ENCODE measurements at regions not wholly inside any gene's neighbourhood (a gene's known extent, or its start where the extent isn't known, plus 50 kb on each side); places are given as distances from the start of the nearest gene placed in this dataset.
A peak's percentile ranks its signal among the peaks of the same experiment; 100 is the strongest.

- TF ChIP-seq ZNF114 (CRISPR knock-in tag; IDR thresholded peaks at IDR 0.05) (no peak), ZNF331 (CRISPR knock-in tag; IDR thresholded peaks at IDR 0.05; ENCODE audit: low read depth) (no peak), NANOG (IDR thresholded peaks at IDR 0.05; ENCODE audit: borderline replicate concordance) (no peak)
These were observed 289.8 kb upstream of the PREP start (continued) for GRCh38 chr6:105692613-105693215.

- H3K79me2 ChIP-seq (replicated peaks; ENCODE audit: insufficient read depth): no peaks in the 10 kb centered on the region
- ATAC-seq: no peak
- peaks cover 15% of the 10 kb centered on the region; the same call in 2 of the 3 replicates for H3K36me3 Mint-ChIP-seq (ENCODE audit: low read depth)
- no peak overlapping the region for H3K27ac ChIP-seq (ENCODE audit: low read depth)
- no peak overlapping the region for H3K27ac Mint-ChIP-seq
- no peak overlapping the region for H3K4me3 ChIP-seq
- no peaks in the 10 kb centered on the region for H3K27me3 ChIP-seq (ENCODE audit: insufficient read depth)
- H4K20me1 ChIP-seq (replicated peaks; ENCODE audit: insufficient read depth): no peaks in the 10 kb centered on the region
- H3K4me2 ChIP-seq: no peak overlapping the region
- H3K9me3 Mint-ChIP-seq: peaks cover 20% of the 10 kb centered on the region
- no peak overlapping the region for H3K4me3 Mint-ChIP-seq
- H3K4me1 ChIP-seq (ENCODE audit: insufficient read depth): peaks cover 6% of the 10 kb centered on the region
- H3K36me3 ChIP-seq (ENCODE audit: insufficient read depth): no peaks in the 10 kb centered on the region; the same call in 1 of the 2 replicates
- TF ChIP-seq REST (IDR thresholded peaks at IDR 0.05; ENCODE audit: unreplicated experiment) (no peak), EZH2 (IDR thresholded peaks at IDR 0.05; ENCODE audit: low read depth, unreplicated experiment) (no peak), JUNB (IDR thresholded peaks at IDR 0.05; ENCODE audit: unreplicated experiment) (no peak), ZNF462 (CRISPR knock-in tag; IDR thresholded peaks at IDR 0.05) (no peak), CREB1 (CRISPR knock-in tag; IDR thresholded peaks at IDR 0.05; ENCODE audit: low read depth) (no peak)
- no peak for DNase-seq (ENCODE audit: low spot score)
- peaks cover 11% of the 10 kb centered on the region for H3K4me1 Mint-ChIP-seq
- H2AFZ ChIP-seq: peak overlapping the region; percentile 44; the same call in 1 of the 2 replicates
- peaks cover 5% of the 10 kb centered on the region; the same call in 1 of the 2 replicates for H3K9me2 ChIP-seq (ENCODE audit: insufficient read depth)
- H3F3A ChIP-seq (replicated peaks; ENCODE audit: low read depth): no peaks in the 10 kb centered on the region
- peaks cover 6% of the 10 kb centered on the region for H3K27me3 Mint-ChIP-seq (ENCODE audit: insufficient read depth, low read depth, poor library complexity)
These were observed 289.1 kb upstream of the PREP start for GRCh38 chr6:105691971-105692370.
